Ishikawa (cell line): ENCODE measurements at regions not wholly inside any gene's neighbourhood (a gene's known extent, or its start where the extent isn't known, plus 50 kb on each side); places are given as distances from the start of the nearest gene placed in this dataset.

Experiments
- FOXM1 ChIP-seq: IDR thresholded peaks from 2 replicates; pipeline ENCODE4 v1.6.1; 2012; ENCODE audit warnings: low read depth, borderline replicate concordance
- TF ChIP-seq, protein P1 (sequence below): IDR thresholded peaks from 2 replicates; pipeline ENCODE4 v1.6.1; 2012
- TF ChIP-seq, protein P2 (sequence below): IDR thresholded peaks from 2 replicates; pipeline ENCODE4 v1.6.1; 2012; ENCODE audit warnings: low read depth, mild to moderate bottlenecking
- TF ChIP-seq, protein P3 (sequence below): IDR thresholded peaks from 2 replicates; pipeline ENCODE4 v1.6.1; 2012

DNA sequence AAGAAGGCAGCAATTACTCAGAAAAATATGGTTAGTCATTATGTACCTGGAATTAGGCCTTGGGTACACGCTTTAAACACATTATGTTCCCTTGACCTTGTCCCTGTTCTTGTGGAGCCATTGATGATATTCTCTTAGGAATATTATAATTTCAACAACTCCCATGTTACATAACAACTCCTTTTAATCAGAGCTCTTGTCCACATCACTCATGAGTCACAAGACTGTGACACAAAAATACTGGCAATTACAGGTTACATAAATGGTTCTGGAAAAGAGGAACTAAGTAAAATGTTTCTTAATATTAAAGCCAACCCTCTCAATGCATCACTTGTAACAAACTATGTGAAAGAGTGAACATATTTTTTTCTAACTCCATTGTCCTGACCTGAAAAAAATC, 143.8 kb upstream of the PCLO start:
- no peak for TF ChIP-seq FOXM1
- TF ChIP-seq, protein P1, sequence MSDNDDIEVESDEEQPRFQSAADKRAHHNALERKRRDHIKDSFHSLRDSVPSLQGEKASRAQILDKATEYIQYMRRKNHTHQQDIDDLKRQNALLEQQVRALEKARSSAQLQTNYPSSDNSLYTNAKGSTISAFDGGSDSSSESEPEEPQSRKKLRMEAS: no peak
- TF ChIP-seq, protein P2, sequence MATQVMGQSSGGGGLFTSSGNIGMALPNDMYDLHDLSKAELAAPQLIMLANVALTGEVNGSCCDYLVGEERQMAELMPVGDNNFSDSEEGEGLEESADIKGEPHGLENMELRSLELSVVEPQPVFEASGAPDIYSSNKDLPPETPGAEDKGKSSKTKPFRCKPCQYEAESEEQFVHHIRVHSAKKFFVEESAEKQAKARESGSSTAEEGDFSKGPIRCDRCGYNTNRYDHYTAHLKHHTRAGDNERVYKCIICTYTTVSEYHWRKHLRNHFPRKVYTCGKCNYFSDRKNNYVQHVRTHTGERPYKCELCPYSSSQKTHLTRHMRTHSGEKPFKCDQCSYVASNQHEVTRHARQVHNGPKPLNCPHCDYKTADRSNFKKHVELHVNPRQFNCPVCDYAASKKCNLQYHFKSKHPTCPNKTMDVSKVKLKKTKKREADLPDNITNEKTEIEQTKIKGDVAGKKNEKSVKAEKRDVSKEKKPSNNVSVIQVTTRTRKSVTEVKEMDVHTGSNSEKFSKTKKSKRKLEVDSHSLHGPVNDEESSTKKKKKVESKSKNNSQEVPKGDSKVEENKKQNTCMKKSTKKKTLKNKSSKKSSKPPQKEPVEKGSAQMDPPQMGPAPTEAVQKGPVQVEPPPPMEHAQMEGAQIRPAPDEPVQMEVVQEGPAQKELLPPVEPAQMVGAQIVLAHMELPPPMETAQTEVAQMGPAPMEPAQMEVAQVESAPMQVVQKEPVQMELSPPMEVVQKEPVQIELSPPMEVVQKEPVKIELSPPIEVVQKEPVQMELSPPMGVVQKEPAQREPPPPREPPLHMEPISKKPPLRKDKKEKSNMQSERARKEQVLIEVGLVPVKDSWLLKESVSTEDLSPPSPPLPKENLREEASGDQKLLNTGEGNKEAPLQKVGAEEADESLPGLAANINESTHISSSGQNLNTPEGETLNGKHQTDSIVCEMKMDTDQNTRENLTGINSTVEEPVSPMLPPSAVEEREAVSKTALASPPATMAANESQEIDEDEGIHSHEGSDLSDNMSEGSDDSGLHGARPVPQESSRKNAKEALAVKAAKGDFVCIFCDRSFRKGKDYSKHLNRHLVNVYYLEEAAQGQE: no peak
- TF ChIP-seq, protein P3, sequence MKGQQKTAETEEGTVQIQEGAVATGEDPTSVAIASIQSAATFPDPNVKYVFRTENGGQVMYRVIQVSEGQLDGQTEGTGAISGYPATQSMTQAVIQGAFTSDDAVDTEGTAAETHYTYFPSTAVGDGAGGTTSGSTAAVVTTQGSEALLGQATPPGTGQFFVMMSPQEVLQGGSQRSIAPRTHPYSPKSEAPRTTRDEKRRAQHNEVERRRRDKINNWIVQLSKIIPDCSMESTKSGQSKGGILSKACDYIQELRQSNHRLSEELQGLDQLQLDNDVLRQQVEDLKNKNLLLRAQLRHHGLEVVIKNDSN: no peak
